HG03175 (cell line): ENCODE measurements at regions not wholly inside any gene's neighbourhood (a gene's known extent, or its start where the extent isn't known, plus 50 kb on each side); places are given as distances from the start of the nearest gene placed in this dataset.

ENCODE experiments used
- ATAC-seq: cut with Tn5 transposase; IDR thresholded peaks from one replicate; pipeline ENCODE4 v1.9.1; 2021; ENCODE audit warnings: mild to moderate bottlenecking, moderate library complexity; ENCODE audit not compliant: unreplicated experiment

DNA sequence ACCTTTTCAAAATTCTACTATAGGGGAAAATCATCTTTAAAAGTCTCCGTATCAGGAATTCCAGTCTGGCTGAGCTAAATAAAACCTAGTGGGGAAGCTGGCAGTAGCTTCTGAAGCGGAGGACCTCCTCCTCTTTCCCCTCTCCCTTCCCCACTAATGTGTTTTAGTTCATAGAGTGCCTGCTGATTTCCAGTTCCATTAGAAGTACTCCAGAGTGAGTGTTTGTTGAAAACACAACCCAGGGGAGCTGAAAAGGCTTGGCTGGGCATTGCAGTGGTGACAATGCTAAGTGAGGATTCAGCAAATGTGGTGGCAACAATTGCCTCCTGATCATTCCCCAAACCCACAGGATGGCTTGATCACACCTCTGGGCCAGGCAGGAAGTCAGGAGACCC lies 144.2 kb upstream of the FRMD6 start:
- ATAC-seq = no peak

DNA sequence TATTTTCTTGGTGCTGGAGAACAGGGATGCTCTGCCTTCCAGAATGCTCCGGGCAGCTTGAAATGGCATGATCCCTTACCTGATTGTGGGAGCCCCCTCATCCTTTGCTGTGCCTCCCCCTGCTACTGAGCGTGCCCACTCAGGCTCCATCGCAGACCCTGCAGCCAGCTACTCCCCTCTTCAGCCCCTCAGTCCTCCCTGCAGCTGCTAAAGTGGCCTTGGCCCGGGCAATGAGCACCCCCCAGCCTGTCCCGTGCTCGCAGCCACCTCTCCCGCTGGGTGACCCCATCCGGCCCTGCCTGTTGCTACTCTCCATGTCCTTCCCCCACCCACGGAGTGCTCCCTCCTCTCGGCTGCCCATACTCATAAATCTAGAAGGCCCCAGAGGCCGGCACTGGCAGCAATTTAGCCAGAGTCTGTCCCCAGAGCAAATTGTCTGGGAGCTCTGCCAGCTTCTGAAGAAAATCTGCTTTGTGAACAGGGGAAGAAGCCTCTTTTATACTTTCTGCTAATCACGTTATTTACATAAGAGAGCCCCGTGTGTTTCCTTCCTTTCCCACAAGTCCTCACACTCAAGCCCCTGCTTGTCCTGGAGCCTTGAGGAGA lies 143.7 kb upstream of the FRMD6 start:
- no peak for ATAC-seq

DNA sequence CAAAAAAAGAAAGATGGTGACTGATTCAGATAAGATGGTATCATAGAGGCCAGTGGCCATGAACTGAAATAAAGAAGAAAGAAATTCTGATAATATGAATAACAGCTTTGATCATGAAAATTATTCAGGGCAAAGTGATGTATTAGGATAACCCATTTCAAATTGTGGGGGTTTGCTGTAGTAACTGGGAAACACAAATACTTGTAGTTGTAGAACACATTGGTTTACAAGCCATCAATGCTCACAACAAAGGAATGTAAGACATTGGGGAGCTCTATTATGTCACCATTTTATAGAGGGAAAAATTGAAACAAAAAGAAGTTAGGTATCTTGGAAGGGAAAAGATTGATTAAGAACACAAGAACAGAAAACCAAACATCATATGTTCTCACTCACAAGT lies 140.4 kb upstream of the FRMD6 start:
- no peak for ATAC-seq

DNA sequence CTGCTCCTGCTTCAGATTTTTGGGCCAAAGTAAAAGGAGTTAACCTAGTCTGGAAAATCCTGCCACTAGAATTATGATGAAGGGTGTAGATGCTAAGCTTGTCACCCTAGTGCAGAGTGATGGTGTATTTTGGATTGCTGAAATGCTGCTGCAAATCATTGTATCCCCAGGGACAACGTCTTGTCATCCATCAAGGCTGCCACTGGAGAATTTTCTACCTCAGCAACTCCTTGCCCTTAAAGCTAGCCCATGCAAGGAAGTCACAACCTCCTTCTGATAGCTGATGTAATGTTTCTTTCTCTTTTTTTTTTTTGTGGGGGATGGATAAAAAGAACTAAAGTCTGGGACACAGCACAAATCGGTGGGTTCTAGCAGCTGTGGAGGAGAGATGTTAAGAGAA lies 139.4 kb upstream of the FRMD6 start:
- ATAC-seq = no peak

DNA sequence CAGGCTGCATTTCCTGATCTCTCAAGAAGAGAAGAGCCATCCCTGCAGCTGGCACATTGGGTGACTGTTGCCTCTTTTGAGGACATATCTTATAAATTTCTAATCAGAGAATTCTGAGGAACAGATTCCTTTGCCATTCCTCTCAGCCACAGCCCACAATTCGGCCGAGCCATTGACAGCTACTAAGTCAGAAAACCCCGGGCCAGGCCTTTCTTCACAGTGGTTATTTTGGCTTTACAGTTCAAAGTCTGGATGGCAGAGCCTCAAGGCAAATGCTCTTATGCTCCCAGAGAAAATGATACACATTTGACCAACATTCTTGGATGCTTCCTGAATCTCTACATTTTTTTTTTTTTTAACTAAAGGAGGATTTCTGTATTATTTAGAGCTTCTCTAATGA lies 138.4 kb upstream of the FRMD6 start:
- no peak for ATAC-seq

DNA sequence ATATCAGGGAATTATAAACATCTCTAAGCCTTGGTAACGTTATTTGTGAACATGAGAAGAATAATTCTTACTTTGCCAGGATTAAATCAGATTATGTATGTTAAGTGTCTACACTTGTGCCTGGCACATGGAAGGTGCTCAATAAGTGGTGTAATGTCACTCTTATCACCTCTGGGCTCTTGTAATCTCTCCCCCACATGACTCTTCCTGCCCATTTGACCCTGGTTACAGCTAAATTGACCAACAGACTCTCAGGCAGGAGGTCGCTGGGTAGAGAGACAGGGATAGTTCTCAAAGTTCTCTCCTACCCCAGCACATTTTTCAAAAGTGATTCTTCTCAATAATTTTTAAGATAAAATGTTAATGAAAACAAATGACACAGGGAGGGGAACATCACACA lies 137.8 kb upstream of the FRMD6 start:
- ATAC-seq = no peak

DNA sequence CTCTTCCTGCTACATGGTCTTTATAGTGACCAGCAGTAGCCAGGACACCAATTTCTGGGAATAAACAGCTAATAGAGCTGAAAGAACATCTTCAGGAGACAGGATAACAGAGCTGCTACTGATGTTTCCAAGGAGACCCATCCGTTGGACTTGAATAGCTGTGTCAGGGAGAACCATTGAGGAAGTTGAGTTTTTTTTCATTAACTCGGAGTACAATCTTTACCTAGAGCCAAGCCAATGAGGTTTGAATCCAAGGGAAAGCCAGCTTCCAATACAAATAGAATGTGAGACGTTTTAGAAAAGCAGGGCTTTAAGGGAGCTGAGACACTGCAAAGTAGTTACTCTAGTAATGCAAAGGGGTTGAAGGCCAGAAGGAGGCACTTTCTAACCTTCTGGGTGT lies 136.1 kb upstream of the FRMD6 start:
- no peak for ATAC-seq

DNA sequence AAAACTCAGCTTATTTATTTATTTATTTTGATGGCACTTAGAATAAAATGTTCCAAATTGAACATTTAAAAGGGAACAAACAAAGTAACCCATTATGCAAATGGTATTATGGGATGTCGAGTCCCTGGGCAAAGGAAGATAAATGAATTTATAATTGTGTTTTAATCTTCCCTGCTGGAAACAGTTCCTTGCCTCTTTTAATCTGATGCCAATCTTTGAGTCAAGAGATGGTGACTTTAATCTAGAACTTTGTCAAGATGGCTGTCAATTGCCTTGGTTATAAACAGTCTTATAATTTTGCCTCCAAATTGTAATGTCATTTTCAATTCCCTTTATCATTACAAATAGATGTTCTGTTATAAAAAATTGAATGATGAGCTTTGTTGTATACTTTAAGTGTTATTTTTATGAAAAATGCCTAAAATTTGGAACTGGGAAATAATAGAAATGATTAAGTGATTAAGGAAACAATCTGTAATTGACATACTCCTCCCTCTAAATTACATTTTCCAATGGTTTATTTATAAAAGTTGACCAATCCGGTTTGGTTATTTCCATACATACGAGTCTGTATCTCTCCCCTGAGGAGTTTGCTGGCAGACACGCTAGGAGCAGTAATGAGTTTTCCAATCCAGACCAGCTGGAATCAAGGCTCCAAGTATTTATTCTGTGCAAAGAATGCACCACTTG lies 134.9 kb upstream of the FRMD6 start:
- ATAC-seq = no peak

DNA sequence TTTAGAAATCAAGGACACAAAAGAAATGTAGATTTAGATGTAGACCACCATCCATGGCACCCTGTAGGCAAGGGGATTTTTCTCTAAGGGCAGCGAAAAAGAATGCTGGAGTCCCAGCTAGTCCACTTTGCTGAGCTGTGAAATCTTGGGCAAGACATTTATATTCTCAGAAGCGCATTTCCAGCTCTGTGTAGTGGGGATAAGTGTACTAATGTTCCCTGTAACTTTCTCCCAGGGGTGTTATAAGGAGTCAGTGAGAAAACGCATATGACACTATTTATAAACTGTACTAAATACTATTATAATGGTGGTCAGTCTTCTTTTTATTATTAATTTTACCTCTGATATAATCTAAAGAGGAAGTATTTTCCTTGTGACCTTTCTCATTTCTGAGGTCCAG lies 133.4 kb upstream of the FRMD6 start:
- ATAC-seq = no peak

DNA sequence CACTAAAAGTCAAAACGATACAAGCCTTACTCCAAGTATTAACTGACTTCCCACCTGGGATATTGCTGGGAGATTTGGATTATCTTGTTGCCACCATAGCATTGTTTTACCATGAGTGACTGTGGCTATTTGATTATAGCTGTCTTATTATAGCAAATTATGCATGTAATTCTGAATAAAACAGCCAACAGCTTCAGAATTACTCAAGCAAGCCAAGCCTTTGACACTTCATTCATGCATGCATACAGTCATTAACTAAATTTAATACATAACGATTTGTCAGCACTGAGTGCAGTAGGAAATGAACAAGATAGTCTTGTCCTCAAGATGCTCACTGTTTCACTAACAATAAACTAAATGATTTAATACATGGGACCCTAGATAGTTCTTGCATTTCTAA lies 133.0 kb upstream of the FRMD6 start:
- no peak for ATAC-seq

DNA sequence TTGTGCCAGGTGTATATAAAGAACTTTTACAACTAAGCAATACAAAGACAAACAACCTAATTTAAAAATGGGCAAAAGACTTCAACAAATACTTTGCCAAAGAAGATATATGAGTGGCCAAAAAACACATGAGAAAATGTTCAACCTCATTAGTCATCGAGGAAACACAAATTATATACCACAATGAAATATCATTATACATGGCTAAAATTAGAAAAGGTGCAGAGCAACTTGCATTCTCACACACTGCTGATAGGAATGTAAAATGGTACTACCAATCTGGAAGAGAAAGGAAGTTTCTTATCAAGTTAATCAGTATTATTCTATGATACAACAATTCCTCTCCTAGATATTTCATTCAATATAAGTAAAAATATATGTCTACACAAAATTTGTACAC lies 131.6 kb upstream of the FRMD6 start:
- ATAC-seq = no peak

DNA sequence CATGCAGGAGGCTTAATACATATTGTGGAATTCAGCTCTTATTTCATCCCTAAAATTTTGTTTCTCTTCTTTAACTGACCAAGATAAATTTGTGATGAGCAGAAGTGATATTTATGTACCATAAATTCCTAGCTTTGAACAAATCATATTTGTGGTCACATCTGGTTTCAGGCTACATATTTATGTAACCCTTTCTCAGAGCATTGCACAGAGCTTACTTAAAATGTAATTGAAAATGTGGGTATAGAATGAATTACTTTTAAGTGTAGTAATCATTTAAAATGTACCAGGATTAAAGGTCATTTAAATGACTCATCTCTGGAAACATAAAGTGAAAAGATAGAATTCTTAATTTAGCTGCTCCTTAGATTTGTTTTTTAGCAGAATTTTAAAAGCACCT lies 129.9 kb upstream of the FRMD6 start:
- ATAC-seq = no peak

DNA sequence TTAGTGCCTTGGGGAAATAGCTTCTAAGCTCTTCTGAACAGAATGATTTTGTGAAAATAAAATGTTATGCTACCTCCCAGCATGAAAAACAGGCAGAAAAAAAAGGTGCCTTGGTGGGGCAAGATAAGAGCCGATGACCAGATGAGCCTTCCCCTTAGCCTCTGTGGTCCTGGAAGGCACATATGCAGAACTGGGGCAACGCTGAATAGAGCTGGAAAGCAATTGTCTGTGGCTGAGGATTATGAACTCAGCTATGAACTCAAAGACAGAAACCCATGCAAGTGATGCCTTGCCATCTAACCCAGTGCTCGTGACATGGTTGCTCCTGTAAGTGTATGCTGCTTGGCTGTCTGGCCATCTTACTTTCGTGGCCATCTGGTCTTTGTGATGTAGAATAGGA lies 128.5 kb upstream of the FRMD6 start:
- no peak for ATAC-seq

DNA sequence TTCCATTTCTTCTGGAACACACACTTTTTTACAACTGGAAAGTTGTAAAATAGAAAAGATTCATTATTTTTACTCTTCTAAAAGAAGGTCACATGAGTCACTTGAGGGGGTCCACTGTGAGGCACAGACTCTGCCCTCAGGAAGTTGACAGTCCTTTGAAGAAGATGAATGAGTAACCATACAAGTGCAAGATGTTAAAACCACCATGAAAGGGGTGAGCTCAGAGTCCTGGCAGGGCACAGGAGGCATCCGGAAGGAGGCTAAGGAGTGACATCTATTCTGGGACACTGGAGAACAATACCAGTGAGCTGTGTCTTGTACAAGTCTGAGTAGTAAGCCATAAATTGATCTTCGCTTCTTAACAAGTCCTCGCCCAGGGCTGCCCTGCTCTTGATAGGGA lies 126.0 kb upstream of the FRMD6 start:
- no peak for ATAC-seq

DNA sequence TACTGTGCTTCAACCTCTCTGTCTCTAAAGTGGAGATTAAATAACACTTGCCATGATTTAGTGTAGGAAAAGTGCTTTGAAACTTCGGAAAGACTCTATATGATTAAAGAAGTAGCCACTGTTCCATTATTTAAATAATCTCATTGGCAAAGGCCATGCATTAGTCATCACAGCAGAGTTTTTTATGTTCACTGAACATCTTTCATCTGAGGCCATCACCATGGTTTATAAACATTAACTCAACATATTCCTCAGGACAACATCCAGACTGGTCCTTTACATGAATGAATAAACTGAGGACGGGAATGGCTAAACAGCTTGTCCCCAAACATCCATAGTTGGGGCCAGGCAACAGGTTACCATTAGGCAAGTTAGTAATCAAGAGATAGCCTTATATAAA lies 124.6 kb upstream of the FRMD6 start:
- no peak for ATAC-seq

DNA sequence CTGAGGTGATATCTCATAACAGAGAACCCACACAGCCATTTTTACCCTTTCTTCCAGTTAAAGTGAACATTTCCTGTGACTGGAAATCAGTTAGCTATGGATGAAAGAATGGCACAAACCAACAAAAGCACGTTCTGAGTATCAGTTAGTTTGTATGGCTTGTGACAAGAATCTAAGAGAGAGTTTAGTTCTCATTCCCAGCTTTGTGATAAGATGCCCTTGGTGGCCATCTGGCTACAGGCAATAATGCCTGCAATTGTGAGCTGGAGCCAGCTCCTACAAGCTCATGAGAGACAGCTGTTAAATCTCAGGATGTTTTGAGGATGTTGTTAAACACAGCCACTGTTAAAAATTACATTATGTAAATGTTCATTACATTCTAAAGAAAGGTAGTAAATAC lies 122.0 kb upstream of the FRMD6 start:
- no peak for ATAC-seq

DNA sequence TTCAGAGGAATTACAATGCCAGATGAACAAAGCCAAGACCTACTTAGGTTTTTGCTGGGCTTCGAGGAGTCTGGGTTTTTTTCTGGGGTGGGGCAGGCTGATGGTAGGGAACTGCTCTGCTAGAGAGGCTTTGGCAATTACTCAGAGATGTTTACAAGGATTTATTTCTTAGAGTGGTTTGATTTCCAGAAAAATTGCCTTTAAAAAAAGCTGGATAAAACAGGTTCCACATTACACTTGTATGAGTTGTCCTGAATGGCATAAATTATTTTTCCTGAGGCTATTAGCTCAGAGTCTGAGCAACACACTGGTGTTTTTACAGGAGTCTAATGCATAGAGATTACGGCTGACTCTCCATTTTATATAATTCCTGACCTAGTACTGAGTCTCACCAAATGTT lies 118.5 kb upstream of the FRMD6 start:
- no peak for ATAC-seq

DNA sequence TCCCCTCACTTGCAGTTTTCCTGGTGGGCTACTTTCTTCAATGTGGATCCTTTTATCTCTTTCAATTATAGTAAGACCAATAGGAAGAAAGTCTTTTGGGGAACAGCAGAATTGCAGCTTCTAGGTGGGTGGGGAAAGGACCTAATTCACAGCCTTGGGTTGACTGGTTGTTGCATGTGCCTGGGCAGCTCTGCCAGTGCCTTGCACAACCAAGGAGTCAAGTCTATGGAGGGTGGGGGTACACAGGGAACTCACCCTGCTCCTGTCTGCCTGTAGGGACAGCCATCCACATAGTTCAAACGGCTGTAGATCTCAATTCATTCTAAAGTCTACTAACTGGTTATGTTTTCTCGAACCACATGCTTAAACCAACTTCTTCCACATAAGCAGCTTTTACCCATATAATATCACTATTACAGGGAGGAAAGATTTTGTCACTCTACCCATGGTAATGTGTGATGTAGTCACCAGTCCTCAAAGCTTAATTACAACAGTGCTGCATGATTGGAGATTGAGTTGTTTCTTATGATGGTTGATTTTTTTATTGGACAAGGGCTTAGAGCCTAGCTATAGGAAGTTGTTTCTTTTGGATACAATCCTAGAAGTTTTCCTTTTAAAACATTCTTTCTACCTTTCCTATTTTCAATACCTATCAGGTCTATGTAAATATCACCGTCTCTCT lies 117.7 kb upstream of the FRMD6 start:
- ATAC-seq = no peak

DNA sequence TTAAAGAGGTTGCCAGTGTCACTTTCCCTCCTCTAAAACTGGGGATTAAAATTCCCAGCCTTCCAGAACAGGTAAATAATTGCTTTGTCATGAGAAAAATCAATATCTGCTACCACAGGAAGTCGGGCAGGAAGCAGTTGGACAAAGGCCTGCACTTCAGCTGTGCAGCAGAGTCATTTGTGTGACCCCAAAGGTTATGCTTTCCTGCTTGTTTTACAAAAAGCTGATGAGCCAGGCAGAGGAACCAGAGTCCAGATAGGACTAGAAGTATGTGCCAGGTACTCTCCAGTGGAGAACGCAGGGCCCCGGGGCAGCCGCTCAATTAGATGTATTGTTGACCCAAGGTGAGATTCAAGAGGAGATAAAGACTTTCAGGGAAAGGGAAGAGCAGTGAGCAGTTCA lies 117.1 kb upstream of the FRMD6 start:
- no peak for ATAC-seq

DNA sequence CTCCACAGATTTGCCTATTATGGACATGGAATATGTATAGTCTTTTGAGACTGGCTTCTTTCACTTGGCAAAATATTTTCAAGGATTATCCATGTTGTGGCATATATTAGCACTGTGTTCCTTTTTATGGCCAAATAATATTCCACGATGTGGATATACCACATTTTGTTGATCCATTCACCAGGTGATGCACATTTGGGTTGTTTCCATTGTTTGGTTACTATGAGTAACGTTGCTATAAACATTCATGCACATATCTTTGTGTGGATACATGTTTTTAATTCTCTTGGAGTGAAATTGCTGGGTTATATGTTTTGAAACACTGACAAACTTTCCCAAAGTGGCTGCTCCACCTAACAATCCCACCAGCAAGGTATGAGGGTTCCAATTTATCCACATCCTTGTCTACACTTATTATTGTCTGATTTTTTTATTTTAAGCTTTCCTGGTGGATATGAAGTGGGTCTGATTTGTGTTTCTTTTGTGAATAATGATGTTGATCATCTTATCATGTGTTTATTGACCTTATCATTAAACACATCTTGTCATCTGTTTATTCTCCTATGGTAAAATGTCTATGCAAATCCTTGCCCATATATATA lies 116.2 kb upstream of the FRMD6 start:
- no peak for ATAC-seq

DNA sequence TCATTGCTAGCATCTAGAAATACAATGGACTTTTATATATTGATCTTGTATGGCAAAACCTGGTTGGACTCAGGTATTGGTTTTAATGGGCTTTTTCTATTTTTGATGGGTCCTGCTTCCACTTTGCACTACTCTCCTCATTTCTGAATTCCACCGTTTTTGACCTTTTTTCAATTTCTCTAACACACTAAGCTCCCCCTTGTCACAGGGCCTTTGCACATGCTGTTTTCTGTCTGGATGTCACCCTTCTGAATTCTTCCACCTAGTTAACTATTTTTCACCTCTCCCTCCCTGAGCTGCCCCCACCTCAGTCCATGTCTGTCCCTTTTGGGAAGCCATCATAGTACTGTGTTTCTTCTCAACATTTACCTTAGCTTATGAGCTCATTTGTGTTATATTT lies 112.7 kb upstream of the FRMD6 start:
- no peak for ATAC-seq

DNA sequence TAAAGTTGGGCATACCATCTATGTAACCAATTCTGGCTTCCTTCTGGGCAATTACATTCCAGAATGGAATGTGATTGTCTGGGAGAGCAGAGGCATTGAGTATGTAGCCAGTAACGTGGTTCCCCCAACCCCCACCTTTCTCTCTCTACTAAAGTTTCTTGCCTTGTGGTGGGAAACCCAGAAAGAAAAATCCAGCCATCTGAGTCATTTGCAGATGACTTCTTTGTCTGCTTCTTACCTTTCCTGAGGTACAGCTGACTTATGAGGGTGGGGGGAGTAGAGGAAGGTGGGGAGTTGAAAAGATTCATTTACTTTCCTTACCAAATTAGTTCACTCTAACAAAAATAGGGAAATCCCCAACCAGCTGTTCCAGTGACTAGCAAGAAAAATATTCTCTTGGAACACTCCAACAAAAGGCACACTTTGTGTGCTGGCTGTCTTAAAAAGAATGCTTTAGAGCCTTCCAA lies 112.1 kb upstream of the FRMD6 start:
- no peak for ATAC-seq
